H1 (cell line): ENCODE measurements at regions not wholly inside any gene's neighbourhood (a gene's known extent, or its start where the extent isn't known, plus 50 kb on each side); places are given as distances from the start of the nearest gene placed in this dataset.

ENCODE experiments used
- CTCF ChIA-PET: fragments of 300-600 bp; sonication (Branson Sonifier 250); formaldehyde crosslinking; loops from one replicate; lab custom pipeline; 2021; ENCODE audit not compliant: partially characterized antibody; lab: Charles Lee
- POLR2A ChIA-PET: fragments of 300-600 bp; sonication (Branson Sonifier 250); formaldehyde crosslinking; loops from one replicate; lab custom pipeline; 2021; ENCODE audit warnings: inconsistent platforms; ENCODE audit not compliant: partially characterized antibody; lab: Charles Lee
- DNase-seq, 2 experiments: peaks; one replicate each; pipeline versions ENCODE4 v3.0.0 to v3.0.0-alpha.2; 2010 to 2022; ENCODE audit warnings: low spot score in 2 of 2, low read depth in 1 of 2, mixed read lengths in 1 of 2
- FAIRE-seq: peaks from 2 replicates; lab custom pipeline; 2011; peaks lifted over from hg19 to GRCh38; lab: Jason Lieb, UNC
- H2AFZ ChIP-seq: 2 replicates; pipeline ENCODE4 v1.8.1; 2012; ENCODE audit warnings: low read length, inconsistent platforms
- H2AK5ac ChIP-seq: 2 replicates; pipeline ENCODE4 v1.6.1; 2013; ENCODE audit warnings: low read depth, low read length
- H2BK120ac ChIP-seq: replicated peaks from 2 replicates; pipeline ENCODE3; 2013; ENCODE audit warnings: low read depth, low read length, inconsistent platforms
- H2BK12ac ChIP-seq: 2 replicates; pipeline ENCODE4 v1.6.1; 2013; ENCODE audit warnings: low read depth, low read length
- H2BK15ac ChIP-seq: 2 replicates; pipeline ENCODE4 v1.6.1; 2013; ENCODE audit warnings: low read length
- H2BK20ac ChIP-seq: 2 replicates; pipeline ENCODE4 v1.6.1; 2013; ENCODE audit warnings: low read length
- H2BK5ac ChIP-seq: 2 replicates; pipeline ENCODE4 v1.6.1; 2013; ENCODE audit warnings: low read depth, low read length
- H3K14ac ChIP-seq: 2 replicates; pipeline ENCODE4 v1.6.1; 2013; ENCODE audit warnings: inconsistent platforms; ENCODE audit not compliant: insufficient read length
- H3K18ac ChIP-seq: 2 replicates; pipeline ENCODE4 v1.6.1; 2013; ENCODE audit warnings: low read length; ENCODE audit errors: extremely low read depth
- H3K23ac ChIP-seq: 2 replicates; pipeline ENCODE4 v1.6.1; 2013; ENCODE audit warnings: inconsistent platforms; ENCODE audit not compliant: insufficient read length
- H3K23me2 ChIP-seq: 2 replicates; pipeline ENCODE4 v1.6.1; 2013; ENCODE audit warnings: low read depth, low read length
- H3K27ac ChIP-seq: 2 replicates; pipeline ENCODE4 v1.6.1; 2011; ENCODE audit warnings: low read depth, low read length, inconsistent platforms
- H3K27me3 ChIP-seq, 4 experiments: replicated peaks in 1 of 4; 1 replicate in 1 of 4; 2 replicates in 3 of 4; pipeline versions ENCODE4 v1.6.1 to v1.8.1; 2011 to 2013; ENCODE audit warnings: low read length in 3 of 4, mild to moderate bottlenecking in 3 of 4, inconsistent platforms in 2 of 4, mixed read lengths in 2 of 4, moderate library complexity in 1 of 4; ENCODE audit not compliant: control insufficient read depth in 3 of 4, insufficient read depth in 3 of 4; ENCODE audit errors: extremely low read depth in 1 of 4
- H3K36me3 ChIP-seq, 4 experiments: 2 replicates each; pipeline versions ENCODE4 v1.6.1 to v1.8.1; 2011 to 2013; ENCODE audit warnings: mild to moderate bottlenecking in 4 of 4, low read length in 3 of 4, moderate library complexity in 2 of 4, control low read depth in 1 of 4, inconsistent platforms in 1 of 4; ENCODE audit not compliant: insufficient read depth in 4 of 4, control insufficient read depth in 2 of 4
- H3K4ac ChIP-seq: replicated peaks from 2 replicates; pipeline ENCODE3; 2013; ENCODE audit warnings: low read length, low read depth, mixed read lengths, inconsistent platforms; ENCODE audit not compliant: insufficient read length
- H3K4me1 ChIP-seq, 4 experiments: replicated peaks in 1 of 4; 1 replicate in 1 of 4; 2 replicates in 3 of 4; pipeline versions ENCODE4 v1.6.1 to v1.8.1; 2011 to 2013; ENCODE audit warnings: low read length in 3 of 4, inconsistent platforms in 2 of 4, mixed read lengths in 1 of 4; ENCODE audit not compliant: insufficient read depth in 4 of 4, control insufficient read depth in 3 of 4
- H3K4me2 ChIP-seq, 2 experiments: 2 replicates each; pipeline versions ENCODE4 v1.6.1 to v1.8.1; 2011 to 2013; ENCODE audit warnings: low read depth in 2 of 2, low read length in 2 of 2, control low read depth in 1 of 2, inconsistent platforms in 1 of 2, mild to moderate bottlenecking in 1 of 2; ENCODE audit not compliant: insufficient read depth in 1 of 2
- H3K4me3 ChIP-seq, 4 experiments: fragments of 200-600, 300-600 bp in 1 of 4; sonication (generic), shearing (Covaris generic), sonication (Bioruptor Twin) in 1 of 4; 2 replicates each; pipeline versions ENCODE4 v1.5.1 to v1.8.1; 2011 to 2016; ENCODE audit warnings: low read length in 4 of 4, low read depth in 3 of 4, control low read depth in 2 of 4, inconsistent platforms in 2 of 4, mild to moderate bottlenecking in 2 of 4, mixed read lengths in 1 of 4, moderate library complexity in 1 of 4; ENCODE audit not compliant: insufficient read depth in 2 of 4; ENCODE audit errors: extremely low read depth in 1 of 4
- H3K56ac ChIP-seq: replicated peaks from 2 replicates; pipeline ENCODE3; 2013; ENCODE audit warnings: low read depth, mild to moderate bottlenecking, mixed read lengths, low read length, inconsistent platforms; ENCODE audit not compliant: insufficient read length
- H3K79me1 ChIP-seq: 2 replicates; pipeline ENCODE4 v1.6.1; 2013; ENCODE audit warnings: low read depth, low read length, control low read depth
- H3K79me2 ChIP-seq, 2 experiments: 2 replicates each; pipeline versions ENCODE4 v1.6.1 to v1.8.1; 2012 to 2013; ENCODE audit warnings: low read length in 2 of 2, mild to moderate bottlenecking in 2 of 2, inconsistent platforms in 1 of 2; ENCODE audit not compliant: insufficient read depth in 2 of 2, control insufficient read depth in 1 of 2
- H3K9ac ChIP-seq, 4 experiments: replicated peaks in 1 of 4; 1 replicate in 1 of 4; 2 replicates in 3 of 4; pipeline versions ENCODE4 v1.6.1 to v1.8.1; 2011 to 2013; ENCODE audit warnings: low read depth in 3 of 4, low read length in 3 of 4, control low read depth in 2 of 4, mild to moderate bottlenecking in 2 of 4, moderate library complexity in 2 of 4, inconsistent platforms in 1 of 4; ENCODE audit errors: extremely low read depth in 1 of 4
- H3K9me3 ChIP-seq, 2 experiments: 2 replicates each; pipeline versions ENCODE4 v1.6.1 to v1.8.1; 2012 to 2013; ENCODE audit warnings: mild to moderate bottlenecking in 2 of 2, moderate library complexity in 2 of 2, control low read depth in 1 of 2, inconsistent platforms in 1 of 2, low read depth in 1 of 2, low read length in 1 of 2, mixed read lengths in 1 of 2; ENCODE audit not compliant: insufficient read depth in 2 of 2
- H4K20me1 ChIP-seq, 2 experiments: replicated peaks in 1 of 2; 2 replicates each; pipeline versions ENCODE3 to v1.8.1; 2011 to 2013; ENCODE audit warnings: inconsistent platforms in 2 of 2, low read length in 2 of 2, mild to moderate bottlenecking in 1 of 2; ENCODE audit not compliant: insufficient read depth in 2 of 2, control insufficient read depth in 1 of 2
- H4K5ac ChIP-seq: 2 replicates; pipeline ENCODE4 v1.6.1; 2013; ENCODE audit warnings: low read length, low read depth, mixed read lengths, inconsistent platforms; ENCODE audit not compliant: insufficient read length
- H4K8ac ChIP-seq: 2 replicates; pipeline ENCODE4 v1.8.0; 2013; ENCODE audit warnings: mild to moderate bottlenecking, moderate library complexity, low read length, inconsistent platforms; ENCODE audit not compliant: insufficient read depth; ENCODE audit errors: extremely low read depth
- H4K91ac ChIP-seq: replicated peaks from 2 replicates; pipeline ENCODE3; 2013; ENCODE audit warnings: low read length, mixed read lengths, inconsistent platforms; ENCODE audit not compliant: insufficient read length
- CBX5 ChIP-seq: fragments of 300-800, 300-1000 bp; sonication (generic); IDR thresholded peaks from 2 replicates; pipeline ENCODE4 v1.7.1; 2016; ENCODE audit warnings: antibody characterized with exemption, low read length, low read depth
- CHD1 ChIP-seq: IDR thresholded peaks from 2 replicates; pipeline ENCODE4 v1.6.1; 2012; ENCODE audit warnings: low read depth, low read length, improper control_type of control experiment
- GABPA ChIP-seq: IDR thresholded peaks from 2 replicates; pipeline ENCODE4 v1.6.1; 2011; ENCODE audit warnings: mild to moderate bottlenecking, low read length, moderate library complexity, borderline replicate concordance; ENCODE audit not compliant: insufficient read depth
- HDAC6 ChIP-seq: IDR thresholded peaks from one replicate; pipeline ENCODE4 v1.7.1; 2012; ENCODE audit warnings: low read depth, mild to moderate bottlenecking, inconsistent platforms, low read length, moderate library complexity
- JUND ChIP-seq: IDR thresholded peaks from 2 replicates; pipeline ENCODE4 v1.6.1; 2011; ENCODE audit warnings: mild to moderate bottlenecking, improper control_type of control experiment, low read length
- NRF1 ChIP-seq: IDR thresholded peaks from 2 replicates; pipeline ENCODE4 v1.6.1; 2011; ENCODE audit warnings: mild to moderate bottlenecking, low read depth, low read length, improper control_type of control experiment
- PHF8 ChIP-seq: fragments of 200-600 bp; sonication (generic); conservative IDR thresholded peaks from 2 replicates; pipeline ENCODE4 v1.7.1; 2012; ENCODE audit warnings: low read depth, mild to moderate bottlenecking, inconsistent platforms, low read length, moderate library complexity
- POU5F1 ChIP-seq: IDR thresholded peaks from 2 replicates; pipeline ENCODE4 v1.6.1; 2011; ENCODE audit warnings: low read depth, mild to moderate bottlenecking, low read length, moderate library complexity
- RAD21 ChIP-seq, 2 experiments: IDR thresholded peaks in 1 of 2; conservative IDR thresholded peaks in 1 of 2; 2 replicates each; pipeline ENCODE4 v1.6.1; 2011; ENCODE audit warnings: low read depth in 2 of 2, low read length in 2 of 2, improper control_type of control experiment in 1 of 2, inconsistent platforms in 1 of 2, mild to moderate bottlenecking in 1 of 2, moderate library complexity in 1 of 2
- RFX5 ChIP-seq: IDR thresholded peaks from 2 replicates; pipeline ENCODE4 v1.6.1; 2011; ENCODE audit warnings: low read depth, low read length, improper control_type of control experiment, borderline replicate concordance
- SRF ChIP-seq: IDR thresholded peaks from 2 replicates; pipeline ENCODE4 v1.6.1; 2011; ENCODE audit warnings: mild to moderate bottlenecking, low read depth, low read length, moderate library complexity
- SUZ12 ChIP-seq: fragments of 200-600 bp; sonication (generic); IDR thresholded peaks from 2 replicates; pipeline ENCODE4 v1.6.1; 2012; ENCODE audit warnings: mild to moderate bottlenecking, inconsistent platforms, low read length, moderate library complexity, mixed read lengths
- YY1 ChIP-seq: IDR thresholded peaks from 2 replicates; pipeline ENCODE4 v1.6.1; 2011; ENCODE audit warnings: low read depth, mild to moderate bottlenecking, low read length

- TF ChIP-seq RFX5: no peak
- TF ChIP-seq, all 59 proteins: peak for 0
These were observed 950.5 kb upstream of the INTU start (continued) for GRCh38 chr4:126682250-126682649.

GRCh38 chr4:126686491-126686890, 946.3 kb upstream of the INTU start:
- no peaks in the 10 kb centered on the region for H4K20me1 ChIP-seq
- H3K14ac ChIP-seq: no peak overlapping the region
- H3K27ac ChIP-seq: no peak overlapping the region
- no peak overlapping the region for H2BK12ac ChIP-seq
- no peaks in the 10 kb centered on the region for H3K4me1 ChIP-seq
- H3K4ac ChIP-seq: no peak overlapping the region
- H3K9me3 ChIP-seq: no peaks in the 10 kb centered on the region
- no peak overlapping the region for H4K5ac ChIP-seq
- H3K4me3 ChIP-seq: no peak overlapping the region
- H3K9ac ChIP-seq: no peak overlapping the region
- H2BK20ac ChIP-seq: no peak overlapping the region
- H2BK5ac ChIP-seq: no peak overlapping the region
- H3K36me3 ChIP-seq: no peaks in the 10 kb centered on the region
- CTCF ChIA-PET: interaction anchor here (0.9 kb wide), 1 partner anchor 7 kb away, joined by 3 read pairs; no protein-coding TSS in a partner anchor
- no peak overlapping the region for H3K56ac ChIP-seq
- H3K18ac ChIP-seq: no peak overlapping the region
- FAIRE-seq: no peak
- no peak overlapping the region for H2AK5ac ChIP-seq
- no peak for DNase-seq
- no peak overlapping the region for H3K23ac ChIP-seq
- no peak overlapping the region for H2AFZ ChIP-seq
- POLR2A ChIA-PET: no interaction called here
- H4K91ac ChIP-seq: no peak overlapping the region
- no peaks in the 10 kb centered on the region for H3K23me2 ChIP-seq
- H2BK120ac ChIP-seq: no peak overlapping the region
- H4K8ac ChIP-seq: no peak overlapping the region
- no peak overlapping the region for H3K4me2 ChIP-seq
- H3K79me2 ChIP-seq: no peaks in the 10 kb centered on the region
- H3K27me3 ChIP-seq: no peaks in the 10 kb centered on the region
- H3K79me1 ChIP-seq: no peaks in the 10 kb centered on the region
- no peak overlapping the region for H2BK15ac ChIP-seq
- TF ChIP-seq PHF8: no peak
- TF ChIP-seq HDAC6: no peak
- no peak for TF ChIP-seq RAD21 (IDR thresholded peaks at IDR 0.05 in 1 of 2, conservative IDR thresholded peaks at IDR 0.05 in 1 of 2; ENCODE audit: low read depth in 2 of 2, low read length in 2 of 2)
- TF ChIP-seq JUND: no peak
- no peak for TF ChIP-seq CHD1
- TF ChIP-seq RFX5: no peak
- TF ChIP-seq NRF1: no peak
- TF ChIP-seq CBX5: no peak
- no peak for TF ChIP-seq YY1
- TF ChIP-seq SUZ12: no peak
- no peak for TF ChIP-seq GABPA
- no peak for TF ChIP-seq SRF
- no peak for TF ChIP-seq POU5F1
